ENCODE measurements at regions not wholly inside any gene's neighbourhood (a gene's known extent, or its start where the extent isn't known, plus 50 kb on each side); places are given as distances from the start of the nearest gene placed in this dataset.

DNA sequence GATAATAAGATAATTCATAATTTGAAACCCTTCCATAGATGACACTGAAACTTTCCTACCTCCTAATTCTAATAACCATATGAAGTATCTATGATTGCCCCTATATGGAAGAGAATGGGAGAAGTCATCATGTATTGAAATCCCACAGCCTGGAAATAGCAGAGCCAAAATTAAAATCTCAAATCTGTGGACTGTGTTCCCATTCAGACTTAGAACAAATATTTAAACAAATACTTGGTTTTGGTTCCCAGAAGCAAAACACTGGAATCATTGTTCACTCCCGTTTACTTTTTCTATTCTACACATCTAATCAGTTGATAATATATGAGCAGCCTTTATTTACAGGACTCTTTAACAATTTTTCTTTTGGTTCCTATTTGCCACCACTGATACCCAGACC is 92.6 kb upstream of the PTPRD start:
- H3K4me2 ChIP-seq (ENCODE audit: low read depth, low read length), result no peak overlapping the region
- no peaks in the 10 kb centered on the region; the same call in 1 of the 2 replicates for H3K9me3 ChIP-seq (ENCODE audit: control insufficient read depth, insufficient read depth, low read length)
- H2BK120ac ChIP-seq (ENCODE audit: low read depth, low read length), result no peak overlapping the region
- no peak overlapping the region for H3K9ac ChIP-seq (ENCODE audit: low read depth, low read length)
- H3K27ac ChIP-seq (ENCODE audit: insufficient read depth, low read length), result no peak overlapping the region
- DNase-seq (no peak), ATAC-seq (ENCODE audit: low read depth) (no peak)
- H3K14ac ChIP-seq (replicated peaks; ENCODE audit: low read depth, low read length), result no peak overlapping the region
- BruUV-seq (replicated peaks), result no TSS peak
- no peak overlapping the region for H4K5ac ChIP-seq (ENCODE audit: low read depth, low read length)
- H2AK5ac ChIP-seq (ENCODE audit: low read depth, low read length), result no peak overlapping the region
- H2AK9ac ChIP-seq (replicated peaks; ENCODE audit: low read depth, low read length, poor library complexity), result no peak overlapping the region
- no peaks in the 10 kb centered on the region for H3K36me3 ChIP-seq (ENCODE audit: control insufficient read depth, insufficient read depth, low read length)
- no peaks in the 10 kb centered on the region for H3K79me1 ChIP-seq (ENCODE audit: low read depth in 1 of 2, low read length in 2 of 2)
- dilution Hi-C loops (cut with HindIII; ENCODE audit: low sequenced_read_pairs, unreplicated experiment) (no loop called here), intact Hi-C loops (cut with micrococcal nuclease) (no loop called here), in situ Hi-C loops (cut with MboI; ENCODE audit: low sequenced_read_pairs) (no loop called here)
- H2BK15ac ChIP-seq (ENCODE audit: low read depth, low read length), result no peak overlapping the region
- POLR2A ChIA-PET (ENCODE audit: unreplicated experiment), result no interaction called here
- no CpG with 5 or more reads among the region's 1 CpG for WGBS, 2 experiments (ENCODE audit: extremely low coverage in 2 of 2, insufficient read length in 1 of 2)
- no peak overlapping the region for H2BK5ac ChIP-seq (ENCODE audit: low read depth, low read length, poor library complexity, severe bottlenecking)
- no peaks in the 10 kb centered on the region for H3K4me1 ChIP-seq (ENCODE audit: control insufficient read depth, insufficient read depth, low read length)
- no peaks in the 10 kb centered on the region for H3K27me3 ChIP-seq (ENCODE audit: control insufficient read depth, insufficient read depth, low read length)
- no peaks in the 10 kb centered on the region for H4K20me1 ChIP-seq (ENCODE audit: insufficient read depth, low read length)
- CTCF ChIA-PET, result no interaction called here
- no peak for TF ChIP-seq BHLHE40 (IDR thresholded peaks at IDR 0.05; ENCODE audit: low read depth, low read length)
- TF ChIP-seq CEBPB (IDR thresholded peaks at IDR 0.05; ENCODE audit: low read depth, low read length), result no peak
- TF ChIP-seq MAFK (IDR thresholded peaks at IDR 0.05; ENCODE audit: low read depth, low read length), result no peak
- TF ChIP-seq ELK1 (IDR thresholded peaks at IDR 0.05; ENCODE audit: borderline replicate concordance, low read depth, low read length), result no peak
- TF ChIP-seq RFX5 (IDR thresholded peaks at IDR 0.05; ENCODE audit: low read depth, low read length), result no peak
- TF ChIP-seq MAZ (IDR thresholded peaks at IDR 0.05; ENCODE audit: borderline replicate concordance, low read depth, low read length), result no peak
- TF ChIP-seq NFE2L2 (IDR thresholded peaks at IDR 0.05; ENCODE audit: low read depth, low read length), result no peak
- TF ChIP-seq FOS (IDR thresholded peaks at IDR 0.05; ENCODE audit: low read depth, low read length), result no peak
- TF ChIP-seq, protein P1, sequence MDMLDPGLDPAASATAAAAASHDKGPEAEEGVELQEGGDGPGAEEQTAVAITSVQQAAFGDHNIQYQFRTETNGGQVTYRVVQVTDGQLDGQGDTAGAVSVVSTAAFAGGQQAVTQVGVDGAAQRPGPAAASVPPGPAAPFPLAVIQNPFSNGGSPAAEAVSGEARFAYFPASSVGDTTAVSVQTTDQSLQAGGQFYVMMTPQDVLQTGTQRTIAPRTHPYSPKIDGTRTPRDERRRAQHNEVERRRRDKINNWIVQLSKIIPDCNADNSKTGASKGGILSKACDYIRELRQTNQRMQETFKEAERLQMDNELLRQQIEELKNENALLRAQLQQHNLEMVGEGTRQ (IDR thresholded peaks at IDR 0.05; ENCODE audit: low read depth, low read length), result no peak
- TF ChIP-seq CTCF (conservative IDR thresholded peaks at IDR 0.05; ENCODE audit: low read depth, low read length), result no peak
- no peak for TF ChIP-seq RAD21 (IDR thresholded peaks at IDR 0.05; ENCODE audit: low read length)
- TF ChIP-seq MXI1 (IDR thresholded peaks at IDR 0.05; ENCODE audit: borderline replicate concordance, low read depth, low read length), result no peak
- H4K8ac ChIP-seq (ENCODE audit: low read depth in 2 of 2, low read length in 2 of 2), result no peak overlapping the region
- no peak overlapping the region for H2BK20ac ChIP-seq (ENCODE audit: low read depth, low read length)
- H2AFZ ChIP-seq (replicated peaks; ENCODE audit: low read length, poor library complexity), result no peak overlapping the region
- no peak overlapping the region for H3K18ac ChIP-seq (ENCODE audit: low read depth, low read length)
- no peak overlapping the region for H3K4me3 ChIP-seq (ENCODE audit: insufficient read depth, low read depth, low read length)
- no peak overlapping the region for H3K56ac ChIP-seq (ENCODE audit: extremely low read depth, insufficient read depth, low read length)
- H4K91ac ChIP-seq (ENCODE audit: insufficient read depth, low read depth, low read length), result no peak overlapping the region
- H3K9me1 ChIP-seq (ENCODE audit: insufficient read depth, low read length), result no peaks in the 10 kb centered on the region
- no peak overlapping the region for H3K4ac ChIP-seq (ENCODE audit: low read depth, low read length)
- no peak overlapping the region for H3K23ac ChIP-seq (ENCODE audit: low read depth, low read length)

All from IMR-90 (cell line).